ENCODE measurements at regions not wholly inside any gene's neighbourhood (a gene's known extent, or its start where the extent isn't known, plus 50 kb on each side); places are given as distances from the start of the nearest gene placed in this dataset.

- no peak for DNase-seq
These were observed 80.7 kb upstream of the DUSP5 start for GRCh38 chr10:110416776-110417711.

- no peak for DNase-seq
These were observed 79.5 kb upstream of the DUSP5 start for GRCh38 chr10:110418218-110418617.

- DNase-seq = no peak
These were observed 78.4 kb upstream of the DUSP5 start for GRCh38 chr10:110419265-110419664.

DNA sequence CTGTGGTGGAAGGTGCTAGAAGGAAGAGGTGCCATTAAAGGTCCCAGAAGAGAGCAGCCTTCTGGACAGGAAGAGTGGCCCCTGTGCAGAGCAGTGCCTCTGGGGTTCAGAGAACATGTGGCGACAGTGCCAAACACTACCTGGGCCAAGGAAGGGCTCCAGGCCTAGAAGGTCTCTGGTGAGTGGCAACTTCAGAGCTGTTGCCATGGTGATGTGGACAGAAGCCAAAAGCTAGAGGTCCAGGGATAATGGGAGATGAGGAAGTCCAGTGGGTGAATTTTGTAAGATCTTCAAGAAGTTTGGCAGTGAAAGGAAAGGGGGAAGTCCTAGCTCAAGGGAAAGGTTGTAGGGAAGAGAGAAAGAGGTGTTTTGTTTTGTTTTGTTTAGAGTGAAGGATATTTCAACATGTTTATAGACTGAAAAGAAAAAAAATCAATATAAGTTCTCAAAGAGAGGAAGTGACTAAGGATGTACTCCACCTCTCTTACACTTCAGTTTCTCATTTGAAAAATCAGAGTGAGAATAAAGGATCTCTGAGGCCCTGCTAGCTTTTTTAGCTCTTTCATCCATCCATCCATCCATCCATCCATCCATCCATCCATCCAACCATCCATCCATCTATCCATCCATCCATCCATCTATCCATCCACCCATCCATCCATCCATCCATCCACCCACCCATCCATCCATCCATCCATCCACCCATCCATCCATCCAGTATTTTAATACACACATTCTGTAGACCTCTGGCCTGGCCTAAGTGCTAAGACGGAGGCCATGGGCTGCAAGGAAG is 77.1 kb upstream of the DUSP5 start:
- no peak for DNase-seq

DNA sequence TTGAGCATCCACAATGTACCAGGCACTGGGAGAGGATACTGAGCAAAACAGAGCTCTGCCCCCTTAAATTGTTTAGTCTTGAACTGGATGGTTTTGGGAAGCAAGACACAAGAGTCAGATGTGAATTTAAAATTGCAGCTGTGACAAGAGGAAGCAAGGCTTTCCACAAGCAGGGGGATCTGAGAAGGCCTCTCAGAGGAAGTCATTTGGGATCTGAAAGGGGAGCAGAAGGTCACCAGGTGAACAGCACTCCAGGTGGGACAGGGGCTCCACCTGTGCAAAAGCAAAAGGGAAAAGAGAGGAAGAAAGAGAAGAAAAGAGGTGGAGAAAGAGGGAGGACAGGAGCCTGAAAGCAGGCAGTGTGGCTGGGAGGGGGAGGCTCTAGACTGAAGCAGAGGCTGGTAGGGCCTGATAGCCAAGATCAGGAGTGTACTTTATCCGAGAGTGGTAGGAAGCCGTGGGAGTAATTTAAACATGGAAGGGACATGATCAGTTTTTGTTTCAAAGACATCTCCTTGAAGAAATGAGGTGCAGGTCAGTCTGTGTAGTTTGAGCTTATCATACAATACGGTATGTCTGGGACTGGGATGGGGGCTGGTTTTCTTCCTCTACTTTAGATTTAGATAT is 76.1 kb upstream of the DUSP5 start:
- no peak for DNase-seq

DNA sequence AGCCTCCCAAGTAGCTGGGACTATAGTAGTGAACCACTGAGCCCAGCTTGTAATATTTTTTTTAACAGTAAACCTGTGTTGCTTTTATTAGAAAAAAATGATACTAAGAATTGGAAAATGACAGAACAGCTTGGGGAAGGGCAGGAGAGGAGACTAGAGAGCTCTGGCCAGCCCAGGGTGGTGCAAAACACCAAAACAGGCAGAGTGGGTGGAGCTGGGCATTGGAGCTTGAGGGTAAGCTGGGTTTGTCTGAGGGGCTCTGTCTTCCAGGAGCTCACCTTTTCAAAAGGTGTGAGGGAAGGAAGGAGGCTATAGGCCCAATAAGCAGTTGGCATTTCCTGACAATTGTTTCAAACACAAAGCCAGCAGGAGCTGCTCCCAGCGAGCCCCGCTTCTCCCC is 75.2 kb upstream of the DUSP5 start:
- no peak for DNase-seq

GRCh38 chr10:110423650-110424049 is 74.1 kb upstream of the DUSP5 start:
- DNase-seq = no peak

GRCh38 chr10:110425684-110426293 is 71.9 kb upstream of the DUSP5 start:
- peak; percentile 99 for DNase-seq

DNA sequence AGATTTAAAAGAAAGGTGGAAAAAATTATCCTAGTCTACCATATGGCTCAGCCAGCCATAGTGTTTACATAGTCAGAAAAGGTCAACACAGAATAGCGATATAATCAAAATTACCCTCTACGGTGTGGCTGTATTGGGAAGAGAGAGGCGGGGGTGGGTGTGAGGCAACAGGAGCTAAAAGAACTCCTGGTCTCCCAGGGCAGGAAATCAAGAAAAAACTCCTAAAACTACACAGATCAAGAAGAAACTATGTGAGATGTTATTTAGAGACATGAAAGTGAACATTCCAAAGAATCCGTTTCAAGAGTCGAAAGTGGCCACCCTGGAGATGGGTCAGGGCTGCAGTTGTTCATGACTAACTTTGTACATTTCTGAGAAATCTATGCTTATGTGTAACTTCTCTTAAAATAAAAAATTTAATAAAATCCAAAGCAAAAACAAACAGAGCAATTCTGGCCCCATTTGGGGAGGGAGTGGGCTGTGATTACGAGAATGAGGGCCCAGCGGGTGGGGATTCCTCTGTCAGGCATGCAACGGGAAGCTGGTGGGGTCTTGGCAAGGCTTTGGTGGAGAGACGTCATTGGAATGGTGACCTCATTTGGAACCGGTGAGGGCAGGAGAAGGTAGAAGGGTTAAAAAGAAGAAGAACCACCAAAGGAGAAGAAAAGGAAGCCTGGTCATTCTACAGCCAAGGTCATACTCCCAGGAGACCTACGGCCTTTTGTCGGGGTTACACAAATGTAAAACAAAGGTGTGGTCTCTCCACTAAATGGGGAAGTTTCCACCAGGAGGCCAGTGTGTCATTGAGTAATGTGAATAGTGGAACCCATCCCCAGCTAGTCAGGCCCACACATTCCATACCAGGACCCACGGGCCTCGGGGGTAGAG is 71.2 kb upstream of the DUSP5 start:
- DNase-seq = peak; percentile 91

DNA sequence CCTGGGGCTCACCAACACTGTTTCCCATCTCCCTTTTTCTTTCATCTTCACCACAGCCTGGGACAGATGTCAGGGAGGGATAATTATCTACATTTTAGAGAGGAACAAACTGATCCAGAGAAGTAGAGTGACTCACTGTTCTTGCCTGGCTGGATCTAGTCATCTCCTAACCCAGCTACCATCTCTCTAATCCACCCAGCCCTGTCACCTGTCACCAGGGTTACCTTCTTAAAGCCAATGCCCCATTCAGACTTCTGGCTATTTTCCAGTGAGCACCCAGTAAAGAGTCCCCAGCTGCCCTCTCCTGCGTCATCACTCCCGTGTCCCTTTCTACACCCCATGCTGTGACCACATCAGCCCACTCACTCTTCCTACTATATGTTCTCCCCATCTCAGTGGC is 68.4 kb upstream of the DUSP5 start:
- DNase-seq = no peak

DNA sequence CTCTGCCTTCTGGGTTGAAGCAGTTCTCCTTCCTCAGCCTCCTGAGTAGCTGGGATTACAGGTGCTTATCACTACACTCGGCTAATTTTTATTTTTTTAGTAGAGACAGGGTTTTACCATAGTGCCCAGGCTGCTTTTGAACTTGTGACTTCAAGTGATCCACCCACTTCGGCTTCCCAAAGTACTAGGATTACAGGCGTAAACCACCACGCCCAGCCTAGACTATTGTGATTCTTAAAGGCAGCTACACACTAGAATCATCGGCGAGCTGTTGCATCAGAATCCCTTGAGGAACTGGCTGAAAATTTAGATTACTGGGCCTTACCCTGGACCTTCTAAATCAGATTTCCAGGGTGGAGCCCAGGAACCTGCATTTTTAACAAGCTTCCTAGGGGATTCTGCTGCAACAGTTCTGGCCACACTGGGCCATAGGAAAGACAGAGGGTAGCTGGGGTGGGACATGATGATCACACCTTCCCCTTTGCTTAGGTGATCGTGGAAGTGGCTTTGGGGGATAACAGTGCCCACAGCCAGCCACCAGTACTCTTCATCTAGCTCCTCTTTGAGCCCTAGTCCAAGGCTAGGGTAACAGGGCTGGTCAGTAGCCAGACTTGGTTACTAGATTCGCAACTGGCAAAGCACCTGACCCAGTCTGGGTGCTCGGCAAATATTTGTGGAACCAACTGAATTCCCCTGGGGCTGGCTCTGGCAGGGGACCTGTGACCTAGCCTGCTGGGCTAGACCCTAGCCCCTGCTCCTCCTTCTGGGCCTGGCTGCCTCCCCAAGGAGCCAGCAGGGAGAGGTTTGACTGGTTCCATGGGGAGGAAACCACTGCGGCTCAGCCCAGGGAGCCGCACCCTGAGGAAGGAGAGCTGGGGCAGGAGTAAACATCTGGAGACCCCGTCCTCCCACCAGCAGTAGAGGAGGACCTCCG is 67.1 kb upstream of the DUSP5 start:
- no peak for DNase-seq

GRCh38 chr10:110431659-110432058 is 66.0 kb upstream of the DUSP5 start:
- DNase-seq = no peak

GRCh38 chr10:110432084-110432483 is 65.6 kb upstream of the DUSP5 start:
- no peak for DNase-seq

GRCh38 chr10:110432814-110433565 is 64.7 kb upstream of the DUSP5 start:
- DNase-seq = no peak

DNA sequence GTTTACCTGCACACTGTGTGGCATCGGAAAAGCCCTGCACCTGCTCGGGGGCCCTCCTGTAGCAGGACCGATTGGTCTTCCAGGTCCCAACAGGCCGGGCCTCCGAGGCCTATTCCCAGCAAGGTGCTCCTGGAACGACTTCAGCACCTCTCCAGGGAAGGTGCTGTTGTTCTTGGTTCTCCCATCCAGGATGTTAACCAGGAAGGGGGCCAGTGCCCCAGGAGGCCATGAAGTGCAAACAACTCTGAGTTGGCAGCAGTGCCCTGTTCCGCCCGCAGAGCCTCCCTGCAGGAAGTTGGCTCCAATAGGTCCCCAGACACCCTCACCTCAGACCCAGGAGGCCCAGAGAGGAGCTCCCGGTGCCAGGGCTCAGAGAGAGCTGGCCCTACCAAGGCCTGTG is 64.0 kb upstream of the DUSP5 start:
- DNase-seq = no peak

- no peak for DNase-seq
These were observed 63.1 kb upstream of the DUSP5 start for GRCh38 chr10:110434489-110435096.

DNA sequence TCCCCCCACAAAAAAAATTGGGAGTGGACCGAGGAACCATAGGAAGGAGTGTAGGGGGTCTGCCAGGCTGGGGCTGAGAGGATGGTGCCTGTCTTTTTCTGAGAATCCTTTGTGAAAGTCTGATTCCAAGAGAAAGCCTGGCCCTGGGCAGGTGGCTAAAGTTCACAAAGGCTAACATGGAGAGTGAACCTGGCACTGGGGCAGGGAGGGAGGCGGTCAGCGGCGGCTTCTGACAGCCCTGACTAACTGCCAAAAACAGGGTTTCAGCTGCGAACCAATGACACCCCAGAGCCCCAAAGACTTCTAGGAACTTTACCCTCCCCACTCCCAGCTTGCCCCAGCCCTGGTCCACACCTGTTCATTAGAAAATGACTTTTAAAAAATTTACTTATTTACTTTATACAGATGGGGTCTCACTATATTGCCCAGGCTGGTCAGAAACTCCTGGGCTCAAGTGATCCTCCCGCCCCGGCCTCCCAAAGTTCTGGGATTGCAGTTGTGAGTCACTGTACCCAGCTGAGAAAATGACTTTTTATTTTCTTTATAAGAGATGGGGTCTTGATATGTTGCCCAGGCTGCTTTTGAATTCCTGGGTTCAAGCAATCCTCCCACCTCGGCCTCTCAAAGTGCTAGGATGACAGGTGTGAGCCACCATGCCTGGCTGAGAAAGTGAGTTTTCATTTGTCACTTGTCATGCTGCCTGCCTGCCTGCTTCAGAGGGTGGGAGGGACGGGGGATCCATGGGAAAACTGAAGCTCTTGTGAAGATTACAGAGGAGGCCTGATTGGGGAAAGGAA is 61.0 kb upstream of the DUSP5 start:
- DNase-seq = no peak

DNA sequence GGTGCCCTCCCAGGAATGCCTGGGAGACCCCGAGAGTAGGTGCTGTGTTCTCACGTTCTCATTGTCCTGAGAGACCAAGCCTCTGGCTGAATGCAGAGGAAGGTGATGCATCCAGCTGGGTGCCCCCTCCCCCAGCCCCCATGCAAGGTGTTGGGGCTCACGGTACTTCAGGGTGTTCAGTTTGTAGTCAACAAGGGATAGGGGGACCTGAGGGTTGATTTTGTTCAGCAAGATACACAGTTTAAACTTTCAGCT is 60.4 kb upstream of the DUSP5 start:
- no peak for DNase-seq

DNA sequence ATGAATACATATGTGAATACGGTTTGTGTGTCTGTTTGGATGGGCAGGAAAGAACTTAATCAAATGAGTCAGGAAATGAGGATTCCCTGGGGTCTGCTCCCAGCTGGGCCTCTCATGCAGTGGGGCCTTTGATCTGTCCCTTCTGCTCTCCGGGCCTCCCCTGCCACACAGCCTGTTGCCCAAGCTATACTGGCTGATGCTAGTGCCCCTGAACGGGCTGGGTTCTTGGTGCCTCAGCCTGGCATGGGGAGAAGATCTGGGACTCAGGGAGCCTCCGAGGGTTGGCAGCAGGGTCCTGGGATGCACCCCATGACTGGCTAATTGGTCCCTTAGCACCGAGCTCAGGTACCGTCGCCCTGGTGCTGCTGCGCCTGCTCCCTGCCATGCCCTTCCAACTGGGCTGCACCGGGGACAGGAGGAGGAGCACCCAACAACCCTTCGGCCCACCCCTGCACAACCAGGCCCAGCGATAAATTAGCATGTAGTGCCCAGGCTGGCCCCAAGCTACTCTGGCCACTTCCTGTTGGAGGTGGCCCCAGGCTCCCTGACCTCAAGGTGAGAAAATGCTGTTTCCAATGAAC is 59.9 kb upstream of the DUSP5 start:
- no peak for DNase-seq
